HL-60 (cell line): ENCODE measurements at regions not wholly inside any gene's neighbourhood (a gene's known extent, or its start where the extent isn't known, plus 50 kb on each side); places are given as distances from the start of the nearest gene placed in this dataset.

Source experiments
- POLR2AphosphoS5 ChIP-seq: IDR thresholded peaks from 2 replicates; pipeline ENCODE4 v1.6.1; 2012; ENCODE audit warnings: low read depth
- TF ChIP-seq, protein P1 (sequence below): IDR thresholded peaks from one replicate; pipeline ENCODE4 v1.5.1; 2011; ENCODE audit warnings: low read length, control low read depth, inconsistent platforms; ENCODE audit not compliant: insufficient read depth
- TF ChIP-seq, protein P2 (sequence below): IDR thresholded peaks from 2 replicates; pipeline ENCODE4 v1.6.1; 2012; ENCODE audit warnings: low read depth; ENCODE audit not compliant: insufficient replicate concordance

DNA sequence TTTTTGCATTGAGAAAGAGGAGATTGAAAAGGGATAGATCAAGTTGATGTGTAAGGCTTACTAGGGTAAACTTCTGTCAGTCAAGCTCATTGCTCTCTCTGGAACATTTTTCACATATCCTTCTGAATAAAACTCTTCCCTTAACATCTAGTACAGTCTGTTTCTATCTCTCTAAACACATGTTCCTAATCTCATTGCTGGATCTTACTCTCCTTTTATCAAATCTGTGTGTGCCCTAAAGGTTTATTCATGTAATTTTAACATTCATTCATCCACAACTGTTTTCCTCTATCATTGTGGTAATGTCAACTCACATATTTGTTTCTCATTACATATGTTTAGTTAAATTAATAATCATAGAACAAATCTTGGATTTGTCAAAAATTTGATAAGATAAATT, 277.9 kb upstream of the GULP1 start:
- TF ChIP-seq, protein P1, sequence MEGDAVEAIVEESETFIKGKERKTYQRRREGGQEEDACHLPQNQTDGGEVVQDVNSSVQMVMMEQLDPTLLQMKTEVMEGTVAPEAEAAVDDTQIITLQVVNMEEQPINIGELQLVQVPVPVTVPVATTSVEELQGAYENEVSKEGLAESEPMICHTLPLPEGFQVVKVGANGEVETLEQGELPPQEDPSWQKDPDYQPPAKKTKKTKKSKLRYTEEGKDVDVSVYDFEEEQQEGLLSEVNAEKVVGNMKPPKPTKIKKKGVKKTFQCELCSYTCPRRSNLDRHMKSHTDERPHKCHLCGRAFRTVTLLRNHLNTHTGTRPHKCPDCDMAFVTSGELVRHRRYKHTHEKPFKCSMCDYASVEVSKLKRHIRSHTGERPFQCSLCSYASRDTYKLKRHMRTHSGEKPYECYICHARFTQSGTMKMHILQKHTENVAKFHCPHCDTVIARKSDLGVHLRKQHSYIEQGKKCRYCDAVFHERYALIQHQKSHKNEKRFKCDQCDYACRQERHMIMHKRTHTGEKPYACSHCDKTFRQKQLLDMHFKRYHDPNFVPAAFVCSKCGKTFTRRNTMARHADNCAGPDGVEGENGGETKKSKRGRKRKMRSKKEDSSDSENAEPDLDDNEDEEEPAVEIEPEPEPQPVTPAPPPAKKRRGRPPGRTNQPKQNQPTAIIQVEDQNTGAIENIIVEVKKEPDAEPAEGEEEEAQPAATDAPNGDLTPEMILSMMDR: no peak
- no peak for TF ChIP-seq POLR2AphosphoS5
- TF ChIP-seq, protein P2, sequence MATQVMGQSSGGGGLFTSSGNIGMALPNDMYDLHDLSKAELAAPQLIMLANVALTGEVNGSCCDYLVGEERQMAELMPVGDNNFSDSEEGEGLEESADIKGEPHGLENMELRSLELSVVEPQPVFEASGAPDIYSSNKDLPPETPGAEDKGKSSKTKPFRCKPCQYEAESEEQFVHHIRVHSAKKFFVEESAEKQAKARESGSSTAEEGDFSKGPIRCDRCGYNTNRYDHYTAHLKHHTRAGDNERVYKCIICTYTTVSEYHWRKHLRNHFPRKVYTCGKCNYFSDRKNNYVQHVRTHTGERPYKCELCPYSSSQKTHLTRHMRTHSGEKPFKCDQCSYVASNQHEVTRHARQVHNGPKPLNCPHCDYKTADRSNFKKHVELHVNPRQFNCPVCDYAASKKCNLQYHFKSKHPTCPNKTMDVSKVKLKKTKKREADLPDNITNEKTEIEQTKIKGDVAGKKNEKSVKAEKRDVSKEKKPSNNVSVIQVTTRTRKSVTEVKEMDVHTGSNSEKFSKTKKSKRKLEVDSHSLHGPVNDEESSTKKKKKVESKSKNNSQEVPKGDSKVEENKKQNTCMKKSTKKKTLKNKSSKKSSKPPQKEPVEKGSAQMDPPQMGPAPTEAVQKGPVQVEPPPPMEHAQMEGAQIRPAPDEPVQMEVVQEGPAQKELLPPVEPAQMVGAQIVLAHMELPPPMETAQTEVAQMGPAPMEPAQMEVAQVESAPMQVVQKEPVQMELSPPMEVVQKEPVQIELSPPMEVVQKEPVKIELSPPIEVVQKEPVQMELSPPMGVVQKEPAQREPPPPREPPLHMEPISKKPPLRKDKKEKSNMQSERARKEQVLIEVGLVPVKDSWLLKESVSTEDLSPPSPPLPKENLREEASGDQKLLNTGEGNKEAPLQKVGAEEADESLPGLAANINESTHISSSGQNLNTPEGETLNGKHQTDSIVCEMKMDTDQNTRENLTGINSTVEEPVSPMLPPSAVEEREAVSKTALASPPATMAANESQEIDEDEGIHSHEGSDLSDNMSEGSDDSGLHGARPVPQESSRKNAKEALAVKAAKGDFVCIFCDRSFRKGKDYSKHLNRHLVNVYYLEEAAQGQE: no peak
